C4-2B (cell line): ENCODE measurements at regions not wholly inside any gene's neighbourhood (a gene's known extent, or its start where the extent isn't known, plus 50 kb on each side); places are given as distances from the start of the nearest gene placed in this dataset.

Experiments used
- CTCF ChIP-seq: fragments of 450-650 bp; conservative IDR thresholded peaks from 2 replicates; pipeline ENCODE4 v1.5.1; 2017; ENCODE audit warnings: mild to moderate bottlenecking
- ZFX ChIP-seq: fragments of 450-650 bp; IDR thresholded peaks from 2 replicates; pipeline ENCODE4 v1.6.1; 2017

GRCh38 chr1:98391175-98391574 is 270.3 kb upstream of the SNX7 start:
- no peak for TF ChIP-seq CTCF
- TF ChIP-seq ZFX = no peak
